Effector memory CD4-positive, alpha-beta T cell (primary cell): ENCODE measurements at regions not wholly inside any gene's neighbourhood (a gene's known extent, or its start where the extent isn't known, plus 50 kb on each side); places are given as distances from the start of the nearest gene placed in this dataset.

ENCODE experiments used
- DNase-seq, 3 donors: peaks; one replicate each; pipeline ENCODE4 v3.0.0-alpha.2; 2020
- H3K27ac ChIP-seq: 2 replicates; pipeline ENCODE4 v1.7.0; 2013; ENCODE audit warnings: mild to moderate bottlenecking, low read length, moderate library complexity; ENCODE audit not compliant: insufficient read depth, poor library complexity, severe bottlenecking
- H3K27me3 ChIP-seq: replicated peaks from 2 replicates; pipeline ENCODE4 v1.7.0; 2013; ENCODE audit warnings: mild to moderate bottlenecking, low read length; ENCODE audit not compliant: insufficient read depth, control insufficient read depth, poor library complexity, severe bottlenecking
- H3K36me3 ChIP-seq: 2 replicates; pipeline ENCODE4 v1.7.0; 2013; ENCODE audit warnings: mild to moderate bottlenecking, low read length, moderate library complexity; ENCODE audit not compliant: control insufficient read depth, insufficient read depth
- H3K4me1 ChIP-seq: 2 replicates; pipeline ENCODE4 v1.7.0; 2013; ENCODE audit warnings: low read length, mild to moderate bottlenecking; ENCODE audit not compliant: control insufficient read depth, insufficient read depth, poor library complexity, severe bottlenecking
- H3K4me3 ChIP-seq: 2 replicates; pipeline ENCODE4 v1.7.0; 2013; ENCODE audit warnings: low read length, low read depth, mild to moderate bottlenecking; ENCODE audit not compliant: insufficient read depth, poor library complexity, severe bottlenecking
- H3K9me3 ChIP-seq: 2 replicates; pipeline ENCODE4 v1.7.0; 2013; ENCODE audit warnings: mild to moderate bottlenecking, low read length, moderate library complexity; ENCODE audit not compliant: control insufficient read depth

DNA sequence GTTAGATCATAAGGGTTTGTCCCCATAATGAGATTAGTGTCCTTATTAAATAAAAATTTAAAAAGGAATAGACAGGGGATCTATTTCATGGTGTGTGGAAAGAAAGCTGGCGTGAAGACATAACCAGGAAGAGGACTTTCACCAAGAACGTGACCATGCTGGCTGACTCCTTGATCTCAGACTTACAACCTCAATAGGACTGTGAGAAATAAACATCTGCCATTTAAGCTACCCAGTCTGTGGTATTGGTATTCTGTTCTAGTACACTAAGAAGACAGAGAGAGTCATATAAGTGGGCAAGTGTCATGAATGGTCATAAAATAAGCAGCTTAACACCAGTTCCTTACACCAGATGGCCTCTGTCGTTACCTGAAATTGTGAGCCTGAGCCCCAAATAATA, 259.4 kb upstream of the CCNG1 start:
- H3K4me1 ChIP-seq, result no peaks in the 10 kb centered on the region
- no peaks in the 10 kb centered on the region for H3K36me3 ChIP-seq
- no peak overlapping the region for H3K27ac ChIP-seq
- no peak overlapping the region for H3K4me3 ChIP-seq
- H3K27me3 ChIP-seq, result no peaks in the 10 kb centered on the region
- H3K9me3 ChIP-seq, result no peaks in the 10 kb centered on the region
- no peak for DNase-seq

DNA sequence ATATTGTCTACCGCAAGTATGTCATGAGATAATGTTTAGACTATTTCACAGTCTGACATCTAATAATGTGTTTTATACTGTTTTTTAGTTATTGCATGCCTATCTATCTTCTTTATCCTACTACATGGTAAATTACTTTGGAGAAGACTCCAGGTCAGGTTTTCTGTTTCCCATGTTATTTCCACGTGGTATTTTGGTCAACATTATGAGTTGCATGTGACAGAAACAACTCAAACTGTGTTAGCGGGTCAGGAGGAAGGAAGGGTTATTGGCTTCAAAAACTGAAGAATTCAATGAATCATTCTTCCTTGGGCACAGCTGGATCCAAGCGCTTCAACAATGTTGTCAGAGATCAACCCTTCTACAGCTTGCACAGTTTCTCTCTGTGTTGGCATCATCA, 252.1 kb upstream of the CCNG1 start:
- no peak overlapping the region for H3K27ac ChIP-seq
- H3K4me1 ChIP-seq, result no peaks in the 10 kb centered on the region
- no peaks in the 10 kb centered on the region for H3K9me3 ChIP-seq
- no peak overlapping the region for H3K4me3 ChIP-seq
- H3K27me3 ChIP-seq, result no peaks in the 10 kb centered on the region
- H3K36me3 ChIP-seq, result no peaks in the 10 kb centered on the region
- no peak for DNase-seq

DNA sequence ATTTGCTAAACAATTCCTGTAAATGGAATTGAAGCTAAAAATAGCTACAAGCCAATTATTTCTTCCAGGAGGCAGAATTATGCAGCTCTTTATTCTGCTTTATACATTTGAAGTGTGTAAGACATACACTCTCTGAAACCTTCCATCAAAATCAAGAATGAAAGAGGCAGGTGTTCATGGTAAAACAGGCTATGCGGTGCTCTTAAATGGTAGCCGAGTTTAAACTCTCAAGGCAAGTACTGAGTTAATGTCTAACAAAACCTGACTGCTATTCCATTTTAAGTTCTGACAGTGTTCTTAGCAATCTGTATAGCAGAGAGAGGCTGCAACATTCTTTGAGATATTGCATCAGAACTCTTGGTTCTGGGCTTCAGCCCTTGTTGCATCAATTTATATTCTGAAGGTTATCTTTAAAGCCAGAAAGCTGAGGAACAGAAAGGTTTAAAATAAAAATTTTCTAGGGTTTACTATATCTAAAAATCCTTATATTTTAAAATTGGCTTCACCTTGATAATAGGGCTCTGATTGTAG, 248.3 kb upstream of the CCNG1 start:
- H3K4me3 ChIP-seq, result no peak overlapping the region
- H3K27me3 ChIP-seq, result no peaks in the 10 kb centered on the region
- DNase-seq, result no peak
- H3K4me1 ChIP-seq, result no peaks in the 10 kb centered on the region
- H3K27ac ChIP-seq, result no peak overlapping the region
- H3K9me3 ChIP-seq, result no peaks in the 10 kb centered on the region
- H3K36me3 ChIP-seq, result no peaks in the 10 kb centered on the region

DNA sequence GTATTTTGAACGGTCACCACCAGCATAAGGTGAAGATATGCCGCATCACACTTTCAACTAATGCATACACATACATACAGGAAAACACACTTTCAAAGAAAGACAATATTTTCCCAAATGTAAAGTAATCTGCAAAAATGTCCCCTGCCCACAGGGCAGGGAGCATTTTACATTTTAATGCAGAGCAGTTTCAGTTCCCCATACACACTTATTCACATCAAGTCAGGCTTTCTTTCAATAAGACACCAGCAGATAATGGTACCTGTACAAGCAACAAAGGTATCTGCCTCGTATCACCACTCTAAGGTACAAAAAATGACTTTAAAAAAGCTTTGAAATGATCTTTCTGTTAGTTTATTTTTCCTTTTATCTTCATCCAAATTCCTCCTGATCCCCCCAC, 247.1 kb upstream of the CCNG1 start:
- H3K27ac ChIP-seq, result no peak overlapping the region
- DNase-seq, result no peak
- no peaks in the 10 kb centered on the region for H3K4me1 ChIP-seq
- no peaks in the 10 kb centered on the region for H3K36me3 ChIP-seq
- H3K9me3 ChIP-seq, result no peaks in the 10 kb centered on the region
- no peaks in the 10 kb centered on the region for H3K27me3 ChIP-seq
- no peak overlapping the region for H3K4me3 ChIP-seq

DNA sequence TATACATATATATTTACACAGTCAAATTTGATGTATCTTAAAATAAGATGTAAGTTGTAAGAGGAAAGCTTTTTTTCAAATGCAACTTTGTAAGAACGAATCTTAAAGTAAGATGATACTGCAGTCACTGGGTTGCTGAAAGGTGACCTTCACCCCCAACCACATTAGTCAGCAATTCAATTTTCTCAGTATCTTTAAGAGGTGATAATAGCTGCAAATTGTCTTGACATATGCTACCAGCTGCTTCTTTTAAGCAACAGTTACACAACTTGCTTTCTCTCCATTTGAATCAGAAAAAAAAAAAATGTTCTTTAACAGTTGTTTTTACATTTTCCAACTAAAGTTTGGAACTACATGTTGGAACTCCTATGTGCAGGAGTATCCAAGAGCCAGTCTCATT, 246.6 kb upstream of the CCNG1 start:
- no peak overlapping the region for H3K4me3 ChIP-seq
- DNase-seq, result no peak
- H3K36me3 ChIP-seq, result no peaks in the 10 kb centered on the region
- no peaks in the 10 kb centered on the region for H3K9me3 ChIP-seq
- H3K27me3 ChIP-seq, result no peaks in the 10 kb centered on the region
- no peak overlapping the region for H3K27ac ChIP-seq
- H3K4me1 ChIP-seq, result no peaks in the 10 kb centered on the region

DNA sequence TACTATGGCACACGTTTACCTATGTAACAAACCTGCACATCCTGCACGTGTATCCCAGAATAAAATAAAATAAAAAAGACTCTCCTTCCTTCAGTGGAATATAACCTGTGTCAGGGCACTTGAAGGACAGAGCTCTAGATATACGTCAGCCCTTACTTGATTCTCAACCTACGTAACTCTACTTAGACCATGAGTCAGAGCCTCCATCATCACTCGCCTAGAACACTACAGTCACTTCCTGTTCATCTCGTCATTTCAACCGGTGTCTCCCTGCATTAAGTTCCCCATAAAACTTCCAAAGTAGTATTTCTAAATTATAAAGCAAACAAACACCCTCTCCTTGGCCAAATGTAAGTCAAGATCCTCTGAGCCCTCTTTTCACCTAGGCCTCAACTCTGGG, 243.5 kb upstream of the CCNG1 start:
- Histone ChIP-seq H3K27me3 (no peaks in the 10 kb centered on the region), H3K36me3 (no peaks in the 10 kb centered on the region), H3K9me3 (no peaks in the 10 kb centered on the region), H3K4me1 (no peaks in the 10 kb centered on the region), H3K4me3 (no peak overlapping the region), H3K27ac (no peak overlapping the region)
- DNase-seq, result no peak

DNA sequence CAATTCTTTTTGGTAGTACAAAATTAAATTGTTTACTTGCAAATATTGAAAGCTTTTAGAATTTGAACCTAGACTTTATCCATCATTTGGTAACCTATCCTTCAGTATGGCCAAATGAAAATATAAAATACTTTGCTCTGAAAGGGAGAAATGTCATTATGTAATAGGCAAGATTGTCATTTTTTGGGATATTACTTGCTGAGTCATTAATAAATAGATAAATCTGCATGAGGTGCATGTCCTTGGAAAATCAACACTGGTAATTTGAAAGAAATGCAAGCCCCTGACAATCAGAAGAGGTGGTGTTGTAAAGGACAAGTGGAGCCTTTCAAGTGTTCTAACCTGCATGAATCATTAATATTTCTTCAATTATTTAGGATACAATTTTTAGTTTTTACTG, 231.8 kb upstream of the CCNG1 start:
- DNase-seq, result no peak
- Histone ChIP-seq H3K4me1 (no peaks in the 10 kb centered on the region), H3K9me3 (no peaks in the 10 kb centered on the region), H3K36me3 (no peaks in the 10 kb centered on the region), H3K27me3 (no peaks in the 10 kb centered on the region), H3K4me3 (no peak overlapping the region), H3K27ac (no peak overlapping the region)

DNA sequence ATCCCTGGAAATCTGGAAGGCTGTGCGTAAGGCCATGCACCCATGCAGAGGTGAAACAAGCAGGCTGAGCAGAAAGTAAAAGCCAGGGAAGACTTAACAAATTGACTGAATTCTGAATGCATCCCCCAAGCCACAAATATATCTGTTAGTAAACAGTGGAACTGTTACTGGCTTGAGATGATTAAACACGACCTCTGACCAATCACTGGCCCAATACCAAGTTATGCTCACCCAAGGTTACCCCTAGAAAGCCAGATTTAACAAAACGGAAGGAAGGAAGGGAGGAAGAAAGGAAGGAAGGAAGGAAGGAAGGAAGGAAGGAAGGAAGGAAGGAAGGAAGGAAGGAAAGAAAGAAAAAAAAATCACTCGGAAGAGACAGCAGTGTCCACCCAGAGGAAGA, 215.8 kb upstream of the CCNG1 start:
- no peaks in the 10 kb centered on the region for H3K36me3 ChIP-seq
- no peak for DNase-seq
- no peaks in the 10 kb centered on the region for H3K4me1 ChIP-seq
- H3K4me3 ChIP-seq, result no peak overlapping the region
- H3K9me3 ChIP-seq, result no peaks in the 10 kb centered on the region
- H3K27ac ChIP-seq, result no peak overlapping the region
- H3K27me3 ChIP-seq, result no peaks in the 10 kb centered on the region

DNA sequence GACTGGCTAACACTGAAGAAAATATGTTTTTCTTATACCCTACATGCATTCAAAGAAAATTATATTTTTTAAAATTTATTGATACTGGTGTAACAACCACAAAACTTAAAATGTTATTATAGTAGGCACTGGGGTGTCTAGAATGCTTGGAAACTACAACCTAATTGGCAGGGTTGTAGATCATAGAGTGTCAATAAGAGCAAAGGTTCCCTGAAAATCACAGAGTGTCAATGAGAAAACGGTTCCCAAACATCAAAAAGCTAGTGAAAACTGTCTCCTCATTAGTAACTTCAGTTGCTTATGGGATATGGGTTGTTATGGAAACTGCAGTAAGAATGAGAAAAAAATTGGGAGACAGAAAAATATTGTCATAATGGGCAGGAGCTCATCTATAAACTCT, 214.4 kb upstream of the CCNG1 start:
- Histone ChIP-seq H3K4me3 (no peak overlapping the region), H3K27me3 (no peaks in the 10 kb centered on the region), H3K27ac (no peak overlapping the region), H3K36me3 (no peaks in the 10 kb centered on the region), H3K9me3 (no peaks in the 10 kb centered on the region), H3K4me1 (no peaks in the 10 kb centered on the region)
- no peak for DNase-seq

DNA sequence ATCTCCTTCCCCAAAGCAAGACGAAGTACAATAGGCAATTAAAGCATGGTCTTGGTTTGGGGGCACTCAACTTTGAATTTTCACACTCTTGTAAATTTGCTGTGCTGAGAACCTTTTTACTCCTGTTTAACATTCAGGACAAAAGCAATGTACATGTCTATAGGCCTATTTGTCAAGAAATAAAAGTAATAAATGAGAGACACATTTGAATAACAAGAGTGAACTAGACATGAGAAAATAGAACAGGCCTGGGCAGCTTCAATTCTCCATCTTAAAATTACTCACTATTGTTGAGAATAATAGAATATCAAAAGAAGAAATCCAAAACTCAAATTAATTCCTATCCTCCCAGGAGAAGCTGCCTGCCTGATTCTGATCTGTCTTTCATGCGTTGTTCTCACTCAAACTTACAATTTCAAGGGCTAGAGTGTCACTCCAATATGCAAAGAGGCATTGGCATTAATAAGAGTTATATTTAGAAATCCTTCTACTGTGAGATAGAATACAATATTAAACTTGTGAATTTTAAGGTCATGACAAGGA, 192.9 kb upstream of the CCNG1 start:
- Histone ChIP-seq H3K36me3 (no peaks in the 10 kb centered on the region), H3K27me3 (no peaks in the 10 kb centered on the region), H3K4me1 (no peaks in the 10 kb centered on the region), H3K9me3 (no peaks in the 10 kb centered on the region), H3K27ac (no peak overlapping the region), H3K4me3 (no peak overlapping the region)
- no peak for DNase-seq
